HG03280 (cell line): ENCODE measurements at regions not wholly inside any gene's neighbourhood (a gene's known extent, or its start where the extent isn't known, plus 50 kb on each side); places are given as distances from the start of the nearest gene placed in this dataset.
A peak's percentile ranks its signal among the peaks of the same experiment; 100 is the strongest.
"Not testable (repeated sequence)": the region's sequence is repeated elsewhere in the genome, so short reads cannot be mapped to it uniquely, and the experiment has no call there.

Experiments used
- ATAC-seq: cut with Tn5 transposase; IDR thresholded peaks from one replicate; pipeline ENCODE4 v1.9.1; 2021; ENCODE audit warnings: mild to moderate bottlenecking, moderate library complexity; ENCODE audit not compliant: unreplicated experiment

- no peak for ATAC-seq
Observed at GRCh38 chr10:108069096-108069495, 904.6 kb upstream of the SORCS1 start.

- ATAC-seq = no peak
Observed at GRCh38 chr10:108064746-108065260, 900.3 kb upstream of the SORCS1 start.

GRCh38 chr10:108060246-108060645, 895.7 kb upstream of the SORCS1 start:
- ATAC-seq = no peak

- no peak for ATAC-seq
Observed at GRCh38 chr10:108055506-108055905, 891.0 kb upstream of the SORCS1 start.

GRCh38 chr10:108052981-108053380, 888.5 kb upstream of the SORCS1 start:
- no peak for ATAC-seq

GRCh38 chr10:108051218-108051617, 886.7 kb upstream of the SORCS1 start:
- no peak for ATAC-seq

GRCh38 chr10:108050626-108051025, 886.1 kb upstream of the SORCS1 start:
- no peak for ATAC-seq

- ATAC-seq = no peak
Observed at GRCh38 chr10:108049668-108050067, 885.2 kb upstream of the SORCS1 start.

GRCh38 chr10:108048898-108049297, 884.4 kb upstream of the SORCS1 start:
- ATAC-seq = no peak

GRCh38 chr10:108039821-108040584, 875.5 kb upstream of the SORCS1 start:
- no peak for ATAC-seq

- no peak for ATAC-seq
Observed at GRCh38 chr10:108037061-108037460, 872.6 kb upstream of the SORCS1 start.

- no peak for ATAC-seq
Observed at GRCh38 chr10:108036265-108036664, 871.8 kb upstream of the SORCS1 start.

GRCh38 chr10:108034829-108035228, 870.3 kb upstream of the SORCS1 start:
- ATAC-seq = no peak

GRCh38 chr10:108033518-108033917, 869.0 kb upstream of the SORCS1 start:
- ATAC-seq = not testable (repeated sequence)

- ATAC-seq = no peak
Observed at GRCh38 chr10:108031505-108031904, 867.0 kb upstream of the SORCS1 start.

- ATAC-seq = peak; percentile 69
Observed at GRCh38 chr10:108014902-108015177, 850.3 kb upstream of the SORCS1 start.

- no peak for ATAC-seq
Observed at GRCh38 chr10:108014145-108014901, 849.8 kb upstream of the SORCS1 start.

- ATAC-seq = no peak
Observed at GRCh38 chr10:108005627-108006026, 841.1 kb upstream of the SORCS1 start.

- no peak for ATAC-seq
Observed at GRCh38 chr10:108003576-108003975, 839.1 kb upstream of the SORCS1 start.

- ATAC-seq = no peak
Observed at GRCh38 chr10:108003061-108003460, 838.6 kb upstream of the SORCS1 start.

GRCh38 chr10:108000365-108000764, 835.9 kb upstream of the SORCS1 start:
- no peak for ATAC-seq

- ATAC-seq = no peak
Observed at GRCh38 chr10:107994621-107995270, 830.2 kb upstream of the SORCS1 start.
